RWPE1 (cell line): ENCODE measurements at regions not wholly inside any gene's neighbourhood (a gene's known extent, or its start where the extent isn't known, plus 50 kb on each side); places are given as distances from the start of the nearest gene placed in this dataset.

Experiments used
- CTCF ChIA-PET: fragments of 350-600 bp; sonication (Branson Sonifier 250); formaldehyde crosslinking; extraction: SDS; loops from one replicate; lab custom pipeline; 2021; lab: Yijun Ruan, JAX
- POLR2A ChIA-PET: fragments of 400-600 bp; formaldehyde crosslinking; extraction: SDS; loops from one replicate; lab custom pipeline; 2020; ENCODE audit warnings: antibody characterized with exemption; ENCODE audit not compliant: low non-redundant PET; lab: Yijun Ruan, JAX
- DNase-seq: peaks from one replicate; pipeline ENCODE4 v3.0.0; 2012; ENCODE audit warnings: low spot score
- H3K27ac ChIP-seq: fragments of 450-650 bp; 2 replicates; pipeline ENCODE4 v1.5.1; 2017
- CTCF ChIP-seq: fragments of 450-650 bp; conservative IDR thresholded peaks from 2 replicates; pipeline ENCODE4 v1.5.1; 2017; ENCODE audit warnings: low read depth, mild to moderate bottlenecking

DNA sequence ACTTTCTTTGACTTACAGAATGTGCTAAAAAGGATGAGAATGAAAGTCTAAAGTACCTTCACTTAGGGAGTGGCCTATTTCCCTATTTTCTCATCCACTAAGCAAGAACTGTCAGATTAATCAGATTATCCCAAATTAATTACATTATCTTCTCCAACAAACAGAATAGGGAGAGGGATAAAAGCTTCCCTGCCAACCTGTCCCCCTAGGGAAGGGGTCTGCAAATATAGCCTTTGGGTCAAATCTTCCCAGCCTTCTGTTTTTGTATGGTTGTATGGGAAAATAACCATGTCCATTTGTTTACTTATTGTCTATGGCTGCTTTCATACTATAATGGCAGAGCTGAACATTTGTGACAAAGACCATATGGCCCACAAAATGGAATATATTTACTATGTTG lies 57.1 kb upstream of the USP38 start:
- H3K27ac ChIP-seq: no peak overlapping the region
- no peak for DNase-seq
- ChIA-PET CTCF (no interaction called here), POLR2A (no interaction called here)
- TF ChIP-seq CTCF: no peak

- POLR2A ChIA-PET: no interaction called here
Observed at GRCh38 chr4:143133977-143134376, 50.7 kb upstream of the USP38 start.

More at GRCh38 chr4:143133977-143134376, 50.7 kb upstream of the USP38 start:
- no peak overlapping the region for H3K27ac ChIP-seq
- DNase-seq: no peak
- CTCF ChIA-PET: no interaction called here
- no peak for TF ChIP-seq CTCF
